ENCODE measurements at regions not wholly inside any gene's neighbourhood (a gene's known extent, or its start where the extent isn't known, plus 50 kb on each side); places are given as distances from the start of the nearest gene placed in this dataset.

DNA sequence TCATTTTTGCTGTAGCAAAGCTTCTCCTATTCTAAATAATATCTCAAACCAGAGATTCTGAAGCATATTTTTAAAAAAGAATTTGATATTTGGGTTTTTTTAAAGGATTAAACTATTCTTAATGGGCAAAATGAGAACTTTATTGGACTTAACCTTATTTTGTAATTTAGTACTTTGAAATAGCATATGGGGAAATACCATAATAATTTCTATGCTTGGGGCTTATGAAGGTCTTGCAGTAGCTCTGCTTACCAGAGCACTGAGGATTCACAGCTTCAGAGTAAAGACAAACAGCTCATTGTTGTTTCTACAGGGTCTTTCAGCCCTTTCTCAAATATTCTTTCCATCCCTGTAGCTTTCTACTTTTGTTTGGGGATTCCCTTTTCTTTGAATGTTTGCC, 111.2 kb upstream of the ZNF648 start (continued):
- no peak for TF ChIP-seq PRDM2 (tag by site-specific recombination; IDR thresholded peaks at IDR 0.05; ENCODE audit: borderline replicate concordance)
- TF ChIP-seq, protein P1, sequence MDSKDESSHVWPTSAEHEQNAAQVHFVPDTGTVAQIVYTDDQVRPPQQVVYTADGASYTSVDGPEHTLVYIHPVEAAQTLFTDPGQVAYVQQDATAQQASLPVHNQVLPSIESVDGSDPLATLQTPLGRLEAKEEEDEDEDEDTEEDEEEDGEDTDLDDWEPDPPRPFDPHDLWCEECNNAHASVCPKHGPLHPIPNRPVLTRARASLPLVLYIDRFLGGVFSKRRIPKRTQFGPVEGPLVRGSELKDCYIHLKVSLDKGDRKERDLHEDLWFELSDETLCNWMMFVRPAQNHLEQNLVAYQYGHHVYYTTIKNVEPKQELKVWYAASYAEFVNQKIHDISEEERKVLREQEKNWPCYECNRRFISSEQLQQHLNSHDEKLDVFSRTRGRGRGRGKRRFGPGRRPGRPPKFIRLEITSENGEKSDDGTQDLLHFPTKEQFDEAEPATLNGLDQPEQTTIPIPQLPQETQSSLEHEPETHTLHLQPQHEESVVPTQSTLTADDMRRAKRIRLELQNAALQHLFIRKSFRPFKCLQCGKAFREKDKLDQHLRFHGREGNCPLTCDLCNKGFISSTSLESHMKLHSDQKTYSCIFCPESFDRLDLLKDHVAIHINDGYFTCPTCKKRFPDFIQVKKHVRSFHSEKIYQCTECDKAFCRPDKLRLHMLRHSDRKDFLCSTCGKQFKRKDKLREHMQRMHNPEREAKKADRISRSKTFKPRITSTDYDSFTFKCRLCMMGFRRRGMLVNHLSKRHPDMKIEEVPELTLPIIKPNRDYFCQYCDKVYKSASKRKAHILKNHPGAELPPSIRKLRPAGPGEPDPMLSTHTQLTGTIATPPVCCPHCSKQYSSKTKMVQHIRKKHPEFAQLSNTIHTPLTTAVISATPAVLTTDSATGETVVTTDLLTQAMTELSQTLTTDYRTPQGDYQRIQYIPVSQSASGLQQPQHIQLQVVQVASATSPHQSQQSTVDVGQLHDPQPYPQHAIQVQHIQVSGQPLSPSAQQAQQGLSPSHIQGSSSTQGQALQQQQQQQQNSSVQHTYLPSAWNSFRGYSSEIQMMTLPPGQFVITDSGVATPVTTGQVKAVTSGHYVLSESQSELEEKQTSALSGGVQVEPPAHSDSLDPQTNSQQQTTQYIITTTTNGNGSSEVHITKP (tag by site-specific recombination; IDR thresholded peaks at IDR 0.05) = no peak

DNA sequence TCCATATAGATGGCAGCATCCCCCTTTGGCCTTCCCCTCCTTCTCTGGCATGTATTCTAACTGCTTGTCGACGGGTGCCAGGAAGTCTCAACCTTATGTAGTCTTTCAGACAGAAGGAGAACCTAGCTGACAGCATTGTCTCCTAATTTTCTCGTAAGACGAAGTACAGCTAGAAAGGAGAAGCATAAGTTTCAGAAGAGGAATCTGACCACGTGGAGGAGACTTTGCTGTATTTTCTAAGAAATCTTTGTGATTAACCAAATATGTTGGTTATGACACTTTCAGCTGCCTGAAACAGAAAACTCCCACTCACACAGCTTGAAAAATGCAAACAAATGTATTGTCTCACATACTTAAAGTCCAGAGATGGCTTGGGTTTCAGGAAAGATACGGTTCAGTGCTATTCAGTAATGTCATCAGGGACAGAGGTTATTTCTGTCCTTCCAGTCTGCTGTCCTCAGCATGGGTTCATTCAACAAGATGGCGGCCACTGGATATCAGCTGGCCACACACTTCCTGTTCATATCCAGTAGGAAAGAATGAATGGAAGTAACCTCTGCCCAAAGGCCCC, 109.5 kb upstream of the ZNF648 start:
- POLR2A ChIA-PET = no interaction called here
- CTCF ChIA-PET = interaction anchor here (0.5 to 0.7 kb wide), 4 partner anchors 22 to 308 kb away, joined by 3 to 5 read pairs (median 3); no protein-coding TSS in a partner anchor
- TF ChIP-seq OVOL3 (tag by site-specific recombination; IDR thresholded peaks at IDR 0.05) = no peak
- no peak for TF ChIP-seq ZNF623 (tag by site-specific recombination; IDR thresholded peaks at IDR 0.05)
- no peak for TF ChIP-seq ZNF132 (tag by site-specific recombination; IDR thresholded peaks at IDR 0.05; ENCODE audit: borderline replicate concordance)
- TF ChIP-seq, protein P2, sequence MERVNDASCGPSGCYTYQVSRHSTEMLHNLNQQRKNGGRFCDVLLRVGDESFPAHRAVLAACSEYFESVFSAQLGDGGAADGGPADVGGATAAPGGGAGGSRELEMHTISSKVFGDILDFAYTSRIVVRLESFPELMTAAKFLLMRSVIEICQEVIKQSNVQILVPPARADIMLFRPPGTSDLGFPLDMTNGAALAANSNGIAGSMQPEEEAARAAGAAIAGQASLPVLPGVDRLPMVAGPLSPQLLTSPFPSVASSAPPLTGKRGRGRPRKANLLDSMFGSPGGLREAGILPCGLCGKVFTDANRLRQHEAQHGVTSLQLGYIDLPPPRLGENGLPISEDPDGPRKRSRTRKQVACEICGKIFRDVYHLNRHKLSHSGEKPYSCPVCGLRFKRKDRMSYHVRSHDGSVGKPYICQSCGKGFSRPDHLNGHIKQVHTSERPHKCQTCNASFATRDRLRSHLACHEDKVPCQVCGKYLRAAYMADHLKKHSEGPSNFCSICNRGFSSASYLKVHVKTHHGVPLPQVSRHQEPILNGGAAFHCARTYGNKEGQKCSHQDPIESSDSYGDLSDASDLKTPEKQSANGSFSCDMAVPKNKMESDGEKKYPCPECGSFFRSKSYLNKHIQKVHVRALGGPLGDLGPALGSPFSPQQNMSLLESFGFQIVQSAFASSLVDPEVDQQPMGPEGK (tag by site-specific recombination; IDR thresholded peaks at IDR 0.05) = no peak

GRCh38 chr1:182169203-182169602, 107.7 kb upstream of the ZNF648 start:
- Histone ChIP-seq H3K27ac (ENCODE audit: extremely low read depth, low read depth, low read length) (no peak overlapping the region), H3K36me3 (ENCODE audit: control insufficient read depth in 2 of 2, insufficient read depth in 1 of 2, low read length in 2 of 2) (no peaks in the 10 kb centered on the region), H3K4me1 (ENCODE audit: control insufficient read depth, insufficient read depth, low read length) (no peaks in the 10 kb centered on the region), H3K9me3 (ENCODE audit: control insufficient read depth, insufficient read depth, low read depth, low read length) (no peaks in the 10 kb centered on the region), H3K4me3 (ENCODE audit: low read depth, low read length) (no peak overlapping the region)
- POLR2A ChIA-PET = no interaction called here
- CTCF ChIA-PET = no interaction called here
- no peak for TF ChIP-seq ZNF549 (tag by site-specific recombination; IDR thresholded peaks at IDR 0.05)
- no peak for TF ChIP-seq ZSCAN23 (tag by site-specific recombination; IDR thresholded peaks at IDR 0.05)
- TF ChIP-seq, protein P2 (tag by site-specific recombination; IDR thresholded peaks at IDR 0.05) = no peak
- no peak for TF ChIP-seq KLF16 (tag by site-specific recombination; IDR thresholded peaks at IDR 0.05)
- no peak for TF ChIP-seq ZNF660 (tag by site-specific recombination; IDR thresholded peaks at IDR 0.05)
- TF ChIP-seq ZNF223 (tag by site-specific recombination; IDR thresholded peaks at IDR 0.05) = no peak
- no peak for TF ChIP-seq ZNF785 (tag by site-specific recombination; IDR thresholded peaks at IDR 0.05)
- no peak for TF ChIP-seq ZNF701 (tag by site-specific recombination; IDR thresholded peaks at IDR 0.05)
- no peak for TF ChIP-seq BCL11A (tag by site-specific recombination; IDR thresholded peaks at IDR 0.05; ENCODE audit: low read depth)
- TF ChIP-seq, protein P1 (tag by site-specific recombination; IDR thresholded peaks at IDR 0.05) = no peak

More for the DNA sequence above, 109.5 kb upstream of the ZNF648 start:
- Histone ChIP-seq H3K36me3 (ENCODE audit: control insufficient read depth in 2 of 2, insufficient read depth in 1 of 2, low read length in 2 of 2) (no peaks in the 10 kb centered on the region), H3K9me3 (ENCODE audit: control insufficient read depth, insufficient read depth, low read depth, low read length) (no peaks in the 10 kb centered on the region), H3K27ac (ENCODE audit: extremely low read depth, low read depth, low read length) (no peak overlapping the region), H3K4me1 (ENCODE audit: control insufficient read depth, insufficient read depth, low read length) (no peaks in the 10 kb centered on the region), H3K4me3 (ENCODE audit: low read depth, low read length) (no peak overlapping the region)

Measured in HEK293 (cell line).